ENCODE measurements at regions not wholly inside any gene's neighbourhood (a gene's known extent, or its start where the extent isn't known, plus 50 kb on each side); places are given as distances from the start of the nearest gene placed in this dataset.

- TF ChIP-seq CTCF (IDR thresholded peaks at IDR 0.05) (no peak), EP300 (IDR thresholded peaks at IDR 0.05) (no peak), POLR2A (IDR thresholded peaks at IDR 0.05) (no peak)
Observed at GRCh38 chr2:16090650-16091575, 150.6 kb downstream of the MYCN start.
